HFFc6 (cell line): ENCODE measurements at regions not wholly inside any gene's neighbourhood (a gene's known extent, or its start where the extent isn't known, plus 50 kb on each side); places are given as distances from the start of the nearest gene placed in this dataset.

ENCODE experiments used
- DNase-seq: peaks from one replicate; pipeline ENCODE4 v3.0.0-alpha.2; 2018
- H3K27ac Mint-ChIP-seq: 2 replicates; pipeline ENCODE4 v1.8.0; 2020; ENCODE audit warnings: mild to moderate bottlenecking, mixed read lengths
- H3K27me3 Mint-ChIP-seq: 2 replicates; pipeline ENCODE4 v1.8.0; 2021; ENCODE audit warnings: mild to moderate bottlenecking, moderate library complexity, mixed read lengths; ENCODE audit not compliant: insufficient read depth
- H3K36me3 Mint-ChIP-seq: 2 replicates; pipeline ENCODE4 v1.8.0; 2021; ENCODE audit warnings: low read depth, mixed read lengths
- H3K4me1 Mint-ChIP-seq: 2 replicates; pipeline ENCODE4 v1.8.0; 2020; ENCODE audit warnings: low read depth, mixed read lengths
- H3K4me3 Mint-ChIP-seq: 2 replicates; pipeline ENCODE4 v1.8.0; 2020; ENCODE audit warnings: mild to moderate bottlenecking, moderate library complexity, mixed read lengths
- H3K9me3 Mint-ChIP-seq: 2 replicates; pipeline ENCODE4 v1.8.0; 2020; ENCODE audit warnings: mild to moderate bottlenecking, mixed read lengths
- CTCF ChIP-seq: fragments of 200-600 bp; sonication (generic); IDR thresholded peaks from 2 replicates; pipeline ENCODE4 v1.5.0; 2021; ENCODE audit warnings: antibody characterized with exemption, mild to moderate bottlenecking

GRCh38 chr20:40802886-40803285 is 113.8 kb upstream of the MAFB start:
- Mint-ChIP-seq H3K27me3 (peaks cover 7% of the 10 kb centered on the region), H3K36me3 (no peaks in the 10 kb centered on the region), H3K27ac (no peak overlapping the region), H3K4me1 (no peaks in the 10 kb centered on the region), H3K4me3 (no peak overlapping the region), H3K9me3 (no peaks in the 10 kb centered on the region)
- DNase-seq: no peak
- no peak for TF ChIP-seq CTCF

GRCh38 chr20:40803381-40803780 is 114.3 kb upstream of the MAFB start:
- TF ChIP-seq CTCF: no peak
- Mint-ChIP-seq H3K4me1 (no peaks in the 10 kb centered on the region), H3K9me3 (no peaks in the 10 kb centered on the region), H3K27me3 (peaks cover 7% of the 10 kb centered on the region), H3K27ac (no peak overlapping the region), H3K4me3 (no peak overlapping the region), H3K36me3 (no peaks in the 10 kb centered on the region)
- DNase-seq: no peak

- H3K36me3 Mint-ChIP-seq: no peaks in the 10 kb centered on the region
- H3K4me3 Mint-ChIP-seq: no peak overlapping the region
- no peak overlapping the region for H3K27ac Mint-ChIP-seq
- H3K27me3 Mint-ChIP-seq: peaks cover 14% of the 10 kb centered on the region
- TF ChIP-seq CTCF: no peak
- H3K9me3 Mint-ChIP-seq: no peaks in the 10 kb centered on the region
- DNase-seq: no peak
- H3K4me1 Mint-ChIP-seq: no peaks in the 10 kb centered on the region
Measured at GRCh38 chr20:40805592-40805991, 116.6 kb upstream of the MAFB start.

- no peaks in the 10 kb centered on the region for H3K36me3 Mint-ChIP-seq
- no peak for TF ChIP-seq CTCF
- H3K4me3 Mint-ChIP-seq: no peak overlapping the region
- H3K27ac Mint-ChIP-seq: no peak overlapping the region
- H3K4me1 Mint-ChIP-seq: no peaks in the 10 kb centered on the region
- H3K9me3 Mint-ChIP-seq: no peaks in the 10 kb centered on the region
- peaks cover 14% of the 10 kb centered on the region for H3K27me3 Mint-ChIP-seq
- no peak for DNase-seq
Measured at GRCh38 chr20:40806929-40807820, 118.1 kb upstream of the MAFB start.

GRCh38 chr20:40807821-40808170 is 118.8 kb upstream of the MAFB start:
- DNase-seq: no peak
- Mint-ChIP-seq H3K4me3 (no peak overlapping the region), H3K36me3 (no peaks in the 10 kb centered on the region), H3K4me1 (no peaks in the 10 kb centered on the region), H3K9me3 (no peaks in the 10 kb centered on the region), H3K27ac (no peak overlapping the region), H3K27me3 (peaks cover 14% of the 10 kb centered on the region)
- no peak for TF ChIP-seq CTCF
